GM20431 (cell line): ENCODE measurements at regions not wholly inside any gene's neighbourhood (a gene's known extent, or its start where the extent isn't known, plus 50 kb on each side); places are given as distances from the start of the nearest gene placed in this dataset.

ENCODE experiments used
- in situ Hi-C: fragments of 300-500 bp; cut with MseI, MboI; formaldehyde crosslinking; loops from one replicate; pipeline ENCODE4 v1.15.0; 2020; ENCODE audit warnings: low sequenced_read_pairs; ENCODE audit not compliant: unreplicated experiment

GRCh38 chr7:45342236-45342635 lies 184.6 kb downstream of the RAMP3 start:
- in situ Hi-C loops, result no loop called here

GRCh38 chr7:45343746-45344145 lies 186.2 kb downstream of the RAMP3 start:
- in situ Hi-C loops, result no loop called here

- in situ Hi-C loops, result no loop called here
These were observed 190.2 kb downstream of the RAMP3 start for GRCh38 chr7:45347804-45348203.

GRCh38 chr7:45349090-45349489 lies 191.5 kb downstream of the RAMP3 start:
- in situ Hi-C loops, result no loop called here

- in situ Hi-C loops, result no loop called here
These were observed 193.3 kb downstream of the RAMP3 start for GRCh38 chr7:45350896-45351295.

GRCh38 chr7:45358287-45358686 lies 200.7 kb downstream of the RAMP3 start:
- in situ Hi-C loops, result no loop called here

- in situ Hi-C loops, result no loop called here
These were observed 201.7 kb downstream of the RAMP3 start for GRCh38 chr7:45359250-45359649.

GRCh38 chr7:45359776-45360175 lies 202.2 kb downstream of the RAMP3 start:
- in situ Hi-C loops, result no loop called here

GRCh38 chr7:45363669-45364068 lies 206.1 kb downstream of the RAMP3 start:
- in situ Hi-C loops, result no loop called here

GRCh38 chr7:45365341-45365740 lies 207.8 kb downstream of the RAMP3 start:
- in situ Hi-C loops, result no loop called here

GRCh38 chr7:45366475-45366874 lies 207.7 kb upstream of the ADCY1 start:
- in situ Hi-C loops, result no loop called here

- in situ Hi-C loops, result no loop called here
These were observed 207.1 kb upstream of the ADCY1 start for GRCh38 chr7:45367026-45367425.

- in situ Hi-C loops, result no loop called here
These were observed 205.9 kb upstream of the ADCY1 start for GRCh38 chr7:45368129-45368807.

GRCh38 chr7:45384499-45384898 lies 189.7 kb upstream of the ADCY1 start:
- in situ Hi-C loops, result no loop called here

GRCh38 chr7:45387837-45388236 lies 186.3 kb upstream of the ADCY1 start:
- in situ Hi-C loops, result no loop called here

- in situ Hi-C loops, result no loop called here
These were observed 184.9 kb upstream of the ADCY1 start for GRCh38 chr7:45389073-45389872.

GRCh38 chr7:45390180-45390579 lies 184.0 kb upstream of the ADCY1 start:
- in situ Hi-C loops, result no loop called here

GRCh38 chr7:45390731-45391130 lies 183.4 kb upstream of the ADCY1 start:
- in situ Hi-C loops, result no loop called here

GRCh38 chr7:45391618-45392451 lies 182.3 kb upstream of the ADCY1 start:
- in situ Hi-C loops, result no loop called here

GRCh38 chr7:45394117-45394708 lies 180.0 kb upstream of the ADCY1 start:
- in situ Hi-C loops, result no loop called here
